Bronchial epithelial cell (primary cell): ENCODE measurements at regions not wholly inside any gene's neighbourhood (a gene's known extent, or its start where the extent isn't known, plus 50 kb on each side); places are given as distances from the start of the nearest gene placed in this dataset.
A peak's percentile ranks its signal among the peaks of the same experiment; 100 is the strongest.

Source experiments
- DNase-seq: peaks from one replicate; pipeline ENCODE4 v3.0.0-alpha.2; 2010; ENCODE audit warnings: low read depth
- FAIRE-seq: peaks from 2 replicates; lab custom pipeline; 2011; peaks lifted over from hg19 to GRCh38; lab: Jason Lieb, UNC
- H3K27me3 ChIP-seq: 2 replicates; pipeline ENCODE4 v1.5.1; 2011; ENCODE audit warnings: low read length; ENCODE audit not compliant: control insufficient read depth, insufficient read depth
- H3K36me3 ChIP-seq: 2 replicates; pipeline ENCODE4 v1.5.1; 2011; ENCODE audit warnings: low read length; ENCODE audit not compliant: control insufficient read depth, insufficient read depth
- H3K4me3 ChIP-seq: 2 replicates; pipeline ENCODE4 v1.5.1; 2011; ENCODE audit warnings: mild to moderate bottlenecking, low read depth, low read length, control low read depth
- TF ChIP-seq, protein P1 (sequence below): IDR thresholded peaks from 2 replicates; pipeline ENCODE4 v1.5.1; 2011; ENCODE audit warnings: mild to moderate bottlenecking, moderate library complexity, low read length, control low read depth, inconsistent platforms; ENCODE audit not compliant: insufficient read depth, severe bottlenecking

GRCh38 chr4:36533944-36534343 lies 252.5 kb downstream of the DTHD1 start:
- peak; percentile 62 for DNase-seq
- TF ChIP-seq, protein P1, sequence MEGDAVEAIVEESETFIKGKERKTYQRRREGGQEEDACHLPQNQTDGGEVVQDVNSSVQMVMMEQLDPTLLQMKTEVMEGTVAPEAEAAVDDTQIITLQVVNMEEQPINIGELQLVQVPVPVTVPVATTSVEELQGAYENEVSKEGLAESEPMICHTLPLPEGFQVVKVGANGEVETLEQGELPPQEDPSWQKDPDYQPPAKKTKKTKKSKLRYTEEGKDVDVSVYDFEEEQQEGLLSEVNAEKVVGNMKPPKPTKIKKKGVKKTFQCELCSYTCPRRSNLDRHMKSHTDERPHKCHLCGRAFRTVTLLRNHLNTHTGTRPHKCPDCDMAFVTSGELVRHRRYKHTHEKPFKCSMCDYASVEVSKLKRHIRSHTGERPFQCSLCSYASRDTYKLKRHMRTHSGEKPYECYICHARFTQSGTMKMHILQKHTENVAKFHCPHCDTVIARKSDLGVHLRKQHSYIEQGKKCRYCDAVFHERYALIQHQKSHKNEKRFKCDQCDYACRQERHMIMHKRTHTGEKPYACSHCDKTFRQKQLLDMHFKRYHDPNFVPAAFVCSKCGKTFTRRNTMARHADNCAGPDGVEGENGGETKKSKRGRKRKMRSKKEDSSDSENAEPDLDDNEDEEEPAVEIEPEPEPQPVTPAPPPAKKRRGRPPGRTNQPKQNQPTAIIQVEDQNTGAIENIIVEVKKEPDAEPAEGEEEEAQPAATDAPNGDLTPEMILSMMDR = no peak
- H3K27me3 ChIP-seq = no peaks in the 10 kb centered on the region
- no peak overlapping the region for H3K4me3 ChIP-seq
- no peak for FAIRE-seq
- no peaks in the 10 kb centered on the region for H3K36me3 ChIP-seq

DNA sequence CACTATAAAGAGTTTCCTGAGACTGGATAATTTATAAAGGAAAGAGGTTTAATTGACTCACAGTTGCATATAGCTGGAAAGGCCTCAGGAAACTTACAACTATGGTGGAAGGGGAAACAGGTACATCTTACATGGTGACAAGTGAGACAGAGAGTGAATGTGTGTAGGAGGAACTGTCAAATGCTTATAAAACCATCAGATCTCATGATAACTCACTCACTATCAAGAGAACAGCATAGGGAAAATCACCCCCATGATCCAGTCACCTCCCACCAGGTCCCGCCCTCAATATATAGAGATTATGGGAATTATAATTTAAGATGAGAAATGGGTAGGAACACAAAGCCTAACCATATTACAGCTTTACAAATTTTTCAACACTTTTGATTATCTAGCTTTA lies 266.0 kb downstream of the DTHD1 start:
- DNase-seq (no peak), FAIRE-seq (no peak)
- no peaks in the 10 kb centered on the region for H3K36me3 ChIP-seq
- H3K4me3 ChIP-seq = no peak overlapping the region
- H3K27me3 ChIP-seq = no peaks in the 10 kb centered on the region
- TF ChIP-seq, protein P1 = no peak

DNA sequence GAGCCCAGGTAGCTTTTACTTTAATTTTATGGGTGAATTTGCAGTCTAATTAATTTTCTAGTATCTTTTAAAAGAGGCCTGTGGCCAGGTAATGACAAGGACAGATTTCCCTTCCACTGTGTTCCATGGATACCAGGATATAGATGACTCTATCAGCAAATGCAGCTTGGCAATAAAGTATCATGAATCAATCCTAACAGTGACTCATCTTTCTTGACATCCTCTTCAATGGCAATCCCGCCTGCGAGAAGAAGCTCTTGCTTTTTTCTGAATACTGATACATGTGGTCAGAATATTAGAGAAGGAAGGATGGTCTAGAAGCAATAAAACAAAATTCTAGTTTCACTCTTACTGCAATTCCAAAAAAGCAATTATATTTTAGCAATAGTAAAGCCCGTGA lies 267.8 kb downstream of the DTHD1 start:
- DNase-seq = peak; percentile 83
- FAIRE-seq = no peak
- no peaks in the 10 kb centered on the region for H3K27me3 ChIP-seq

GRCh38 chr4:36549992-36550391 lies 268.6 kb downstream of the DTHD1 start:
- Histone ChIP-seq H3K4me3 (no peak overlapping the region), H3K36me3 (no peaks in the 10 kb centered on the region), H3K27me3 (no peaks in the 10 kb centered on the region)
- TF ChIP-seq, protein P1 = no peak
- FAIRE-seq = no peak
- DNase-seq = no peak

More for the DNA sequence above, 267.8 kb downstream of the DTHD1 start:
- TF ChIP-seq, protein P1 = no peak
- H3K4me3 ChIP-seq = no peak overlapping the region
- no peaks in the 10 kb centered on the region for H3K36me3 ChIP-seq

DNA sequence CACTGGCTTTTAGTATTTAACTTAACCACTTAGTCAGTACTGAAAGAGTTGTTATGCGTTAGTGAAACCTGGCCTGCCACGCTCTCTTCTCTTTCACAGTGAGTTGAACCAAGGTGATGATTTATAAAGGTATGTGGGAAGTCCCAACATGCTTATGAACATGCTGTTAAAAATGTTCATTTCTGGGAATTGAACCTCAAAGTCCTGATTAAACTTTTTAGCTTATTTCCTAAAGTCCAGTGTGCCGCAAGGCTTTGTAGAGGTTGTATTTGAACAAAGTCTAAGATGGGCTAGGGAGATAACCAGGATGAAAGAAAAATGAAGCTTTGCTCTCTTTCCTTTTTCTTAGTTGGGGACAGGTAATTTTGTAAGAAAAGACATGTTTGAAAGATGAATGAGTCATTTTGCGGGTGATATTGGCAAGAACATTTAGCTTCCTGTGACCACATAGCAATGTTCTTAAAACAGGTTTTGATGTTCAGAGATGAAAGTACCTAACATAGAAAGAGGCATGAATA lies 270.3 kb downstream of the DTHD1 start:
- Histone ChIP-seq H3K4me3 (no peak overlapping the region), H3K27me3 (no peaks in the 10 kb centered on the region), H3K36me3 (no peaks in the 10 kb centered on the region)
- TF ChIP-seq, protein P1 = no peak
- no peak for FAIRE-seq
- peak; percentile 93 for DNase-seq

DNA sequence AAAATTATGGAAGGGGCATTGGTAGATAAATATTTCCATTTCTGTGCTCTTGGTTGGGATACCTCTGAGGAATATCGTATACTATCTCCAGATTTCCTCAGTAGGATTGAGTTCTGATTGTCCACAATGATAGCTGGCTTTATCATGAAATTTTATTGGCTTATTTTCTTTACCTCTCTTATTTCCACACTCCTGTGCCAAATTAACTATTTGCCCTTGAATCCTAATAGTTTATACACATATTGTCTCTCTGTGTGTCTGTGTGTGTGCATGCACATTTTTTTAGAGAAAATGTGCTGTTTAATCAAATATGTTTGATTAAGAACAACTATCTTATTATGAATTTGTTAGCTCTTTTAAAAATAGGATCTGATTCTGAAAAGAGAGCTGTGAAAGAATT lies 271.6 kb downstream of the DTHD1 start:
- H3K27me3 ChIP-seq = no peaks in the 10 kb centered on the region
- no peak overlapping the region for H3K4me3 ChIP-seq
- FAIRE-seq (no peak), DNase-seq (no peak)
- H3K36me3 ChIP-seq = no peaks in the 10 kb centered on the region
- TF ChIP-seq, protein P1 = no peak
